HCT116 (cell line): ENCODE measurements at regions not wholly inside any gene's neighbourhood (a gene's known extent, or its start where the extent isn't known, plus 50 kb on each side); places are given as distances from the start of the nearest gene placed in this dataset.

Experiments used
- ATAC-seq: fragments of 200-7000 bp; cut with Tn5 transposase; 2 replicates; pipeline ENCODE4 v1.9.1; 2020; ENCODE audit warnings: mild to moderate bottlenecking, moderate library complexity
- BruUV-seq: library from RNA; stranded (reverse); fragments of 400-500 nt; replicated peaks from 2 replicates; lab custom pipeline; 2021; lab: Mats Ljungman, UMichigan
- CTCF ChIA-PET: fragments of 300-600 bp; sonication (Branson Sonifier 250); formaldehyde crosslinking; loops from one replicate; lab custom pipeline; 2021; ENCODE audit warnings: antibody characterized with exemption; lab: Charles Lee
- POLR2A ChIA-PET: fragments of 300-600, 350-600 bp; sonication (Branson Sonifier 250); formaldehyde crosslinking; loops from one replicate; lab custom pipeline; 2021; ENCODE audit warnings: antibody characterized with exemption; lab: Charles Lee
- RAD21 ChIA-PET, 2 experiments: fragments of 300-600 bp; sonication (Branson Sonifier 250); formaldehyde crosslinking; loops; one replicate each; lab custom pipeline; 2023; ENCODE audit warnings: low total read pairs in 2 of 2; ENCODE audit not compliant: uncharacterized antibody in 2 of 2, unreplicated experiment in 2 of 2, low non-redundant PET in 1 of 2; lab: Charles Lee
- DNase-seq: peaks from one replicate; pipeline ENCODE4 v3.0.0-alpha.2; 2010; ENCODE audit warnings: low read depth, low spot score
- H2AFZ ChIP-seq: fragments of 200-600 bp; shearing (Covaris generic), sonication (generic); 2 replicates; pipeline ENCODE4 v1.6.1; 2017; ENCODE audit warnings: low read depth, mixed run types, mixed read lengths, antibody characterized with exemption, low read length; ENCODE audit not compliant: poor library complexity, severe bottlenecking
- H3K27ac ChIP-seq: 2 replicates; pipeline ENCODE4 v1.5.1; 2012; ENCODE audit warnings: low read depth, low read length
- H3K27me3 ChIP-seq: fragments of 200-600 bp; sonication (generic); 2 replicates; pipeline ENCODE4 v1.6.1; 2016; ENCODE audit warnings: mixed run types, low read length, mixed read lengths; ENCODE audit not compliant: insufficient read depth
- H3K36me3 ChIP-seq, 2 experiments: fragments of 200-500 bp in 1 of 2; fragments of 200-600 bp in 1 of 2; sonication (Bioruptor generic) in 1 of 2; sonication (generic) in 1 of 2; 2 replicates each; pipeline versions ENCODE4 v1.5.1 to v1.6.1; 2014 to 2016; ENCODE audit warnings: low read length in 2 of 2, inconsistent platforms in 1 of 2, mixed read lengths in 1 of 2, mixed run types in 1 of 2; ENCODE audit not compliant: insufficient read depth in 2 of 2, control insufficient read depth in 1 of 2
- H3K4me1 ChIP-seq, 2 experiments: fragments of 200-600 bp in 1 of 2; sonication (generic) in 1 of 2; 2 replicates each; pipeline versions ENCODE4 v1.5.1 to v1.6.1; 2012 to 2017; ENCODE audit warnings: low read length in 2 of 2, inconsistent platforms in 1 of 2, mild to moderate bottlenecking in 1 of 2, mixed read lengths in 1 of 2, mixed run types in 1 of 2, moderate library complexity in 1 of 2; ENCODE audit not compliant: insufficient read depth in 2 of 2, control insufficient read depth in 1 of 2
- H3K4me2 ChIP-seq: fragments of 200-600 bp; sonication (generic); 2 replicates; pipeline ENCODE4 v1.6.1; 2017; ENCODE audit warnings: mixed run types, low read length, mixed read lengths
- H3K4me3 ChIP-seq, 2 experiments: fragments of 200-600 bp in 1 of 2; sonication (generic) in 1 of 2; replicated peaks in 1 of 2; 2 replicates each; pipeline ENCODE4 v1.5.1; 2011 to 2016; ENCODE audit warnings: low read length in 2 of 2, control low read depth in 1 of 2, low read depth in 1 of 2, mild to moderate bottlenecking in 1 of 2, mixed read lengths in 1 of 2, mixed run types in 1 of 2
- H3K79me2 ChIP-seq: fragments of 200-600 bp; sonication (generic); 2 replicates; pipeline ENCODE4 v1.6.1; 2017; ENCODE audit warnings: mild to moderate bottlenecking, mixed run types, low read length, moderate library complexity, mixed read lengths; ENCODE audit not compliant: insufficient read depth
- H3K9ac ChIP-seq: fragments of 200-600 bp; sonication (generic); 2 replicates; pipeline ENCODE4 v1.6.1; 2016; ENCODE audit warnings: low read length, mixed read lengths
- H3K9me2 ChIP-seq: fragments of 200-600 bp; sonication (generic), shearing (Covaris generic); 2 replicates; pipeline ENCODE4 v1.6.1; 2017; ENCODE audit warnings: mixed run types, mild to moderate bottlenecking, moderate library complexity; ENCODE audit not compliant: insufficient read depth
- H3K9me3 ChIP-seq, 2 experiments: fragments of 200-500 bp in 1 of 2; fragments of 200-600 bp in 1 of 2; sonication (Bioruptor generic) in 1 of 2; sonication (generic) in 1 of 2; 2 replicates each; pipeline ENCODE4 v1.6.1; 2014 to 2017; ENCODE audit warnings: low read length in 2 of 2, mixed read lengths in 2 of 2, inconsistent platforms in 1 of 2, low read depth in 1 of 2, mild to moderate bottlenecking in 1 of 2, mixed run types in 1 of 2, moderate library complexity in 1 of 2; ENCODE audit not compliant: control insufficient read depth in 1 of 2, insufficient read depth in 1 of 2
- H4K20me1 ChIP-seq: fragments of 200-600 bp; sonication (generic), shearing (Covaris generic); 2 replicates; pipeline ENCODE4 v1.6.1; 2017; ENCODE audit warnings: mixed run types, mild to moderate bottlenecking, moderate library complexity; ENCODE audit not compliant: insufficient read depth
- CBX3 ChIP-seq: IDR thresholded peaks from 2 replicates; pipeline ENCODE4 v1.6.1; 2012; ENCODE audit warnings: low read depth
- EGR1 ChIP-seq: IDR thresholded peaks from 2 replicates; pipeline ENCODE4 v1.6.1; 2012; ENCODE audit warnings: low read depth
- ELF1 ChIP-seq: IDR thresholded peaks from 2 replicates; pipeline ENCODE4 v1.6.1; 2012; ENCODE audit warnings: low read depth, borderline replicate concordance
- EZH2 ChIP-seq: fragments of 200-600 bp; sonication (generic); IDR thresholded peaks from 2 replicates; pipeline ENCODE4 v1.6.1; 2017; ENCODE audit warnings: antibody characterized with exemption, mixed run types
- FOSL1 ChIP-seq: IDR thresholded peaks from 2 replicates; pipeline ENCODE4 v1.6.1; 2012; ENCODE audit warnings: low read depth
- JUND ChIP-seq: IDR thresholded peaks from 2 replicates; pipeline ENCODE4 v1.6.1; 2012
- SIN3A ChIP-seq: IDR thresholded peaks from 2 replicates; pipeline ENCODE4 v1.6.1; 2012; ENCODE audit warnings: low read depth
- SRF ChIP-seq: IDR thresholded peaks from 2 replicates; pipeline ENCODE4 v1.6.1; 2012; ENCODE audit warnings: low read depth
- YY1 ChIP-seq: IDR thresholded peaks from 2 replicates; pipeline ENCODE4 v1.6.1; 2011; ENCODE audit warnings: low read length, low read depth, moderate library complexity, mild to moderate bottlenecking; ENCODE audit not compliant: insufficient replicate concordance; ENCODE audit errors: extremely low read depth
- ZNF274 ChIP-seq: fragments of 200-500 bp; sonication (Bioruptor generic); IDR thresholded peaks from 2 replicates; pipeline ENCODE4 v1.6.1; 2014; ENCODE audit warnings: mild to moderate bottlenecking, low read depth, low read length, inconsistent platforms
- intact Hi-C: fragments of 100-400 bp; cut with micrococcal nuclease; formaldehyde crosslinking; loops from 2 replicates; pipeline ENCODE4 v1.10.0; 2022
- TF ChIP-seq, protein P1 (sequence below): IDR thresholded peaks from 2 replicates; pipeline ENCODE4 v1.6.1; 2012
- TF ChIP-seq, protein P2 (sequence below): IDR thresholded peaks from 2 replicates; pipeline ENCODE4 v1.6.1; 2011; ENCODE audit warnings: mild to moderate bottlenecking, low read length, moderate library complexity; ENCODE audit not compliant: insufficient replicate concordance; ENCODE audit errors: extremely low read depth
- TF ChIP-seq, protein P3 (sequence below), 3 experiments: fragments of 200-600 bp in 1 of 3; sonication (generic) in 1 of 3; IDR thresholded peaks in 2 of 3; conservative IDR thresholded peaks in 1 of 3; 2 replicates each; pipeline ENCODE4 v1.5.1; 2012 to 2017; ENCODE audit warnings: low read depth in 2 of 3, low read length in 2 of 3, antibody characterized with exemption in 1 of 3, borderline replicate concordance in 1 of 3, control low read depth in 1 of 3, mild to moderate bottlenecking in 1 of 3, mixed read lengths in 1 of 3, mixed run types in 1 of 3, moderate library complexity in 1 of 3; ENCODE audit not compliant: insufficient read depth in 1 of 3

DNA sequence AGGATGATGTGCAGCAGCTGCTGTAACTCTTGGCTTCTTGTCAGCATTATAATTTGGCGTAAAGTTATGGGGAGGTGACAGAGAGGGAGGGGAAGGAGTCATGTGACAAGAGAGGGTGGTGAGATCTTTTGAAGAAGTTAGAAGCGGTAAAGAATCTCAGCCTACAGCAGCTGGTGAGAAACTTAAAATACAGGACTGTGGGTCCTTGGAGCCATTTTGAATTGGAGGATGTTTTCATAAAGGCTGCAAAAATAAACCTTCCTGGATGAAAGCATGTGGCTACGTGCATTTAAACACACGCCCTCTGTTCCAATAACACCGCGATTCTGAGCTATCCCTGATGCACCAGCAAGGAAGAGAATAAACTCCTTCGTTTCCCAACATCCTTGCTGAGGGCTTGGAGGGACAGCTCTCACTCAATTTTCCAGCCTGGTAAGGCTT is 133.7 kb downstream of the TMEM30B start:
- no peaks in the 10 kb centered on the region for H3K9me2 ChIP-seq
- no peak overlapping the region for H3K4me3 ChIP-seq
- peak overlapping the region; percentile 54 for H3K27ac ChIP-seq
- DNase-seq, result no peak
- H2AFZ ChIP-seq, result peak overlapping the region; percentile 93
- no peaks in the 10 kb centered on the region for H3K79me2 ChIP-seq
- peak overlapping the region; percentile 44 for H3K9ac ChIP-seq
- peaks cover 15 to 25% of the 10 kb centered on the region in 2 experiments; a peak in 3 of 4 replicates for H3K4me1 ChIP-seq
- POLR2A ChIA-PET, result interaction anchor here (0.9 kb wide), 1 partner anchor 30 kb away, joined by 3 read pairs; no protein-coding TSS in a partner anchor
- no peaks in the 10 kb centered on the region for H3K27me3 ChIP-seq
- TF ChIP-seq SRF (no peak), YY1 (no peak)
- TF ChIP-seq, all 23 proteins: peak for 0
- RAD21 ChIA-PET, result interaction anchor here (0.6 kb wide), 2 partner anchors 13 to 76 kb away, joined by 3 read pairs; no protein-coding TSS in a partner anchor
- intact Hi-C loops, result no loop called here
- Histone ChIP-seq H3K36me3 (no peaks in the 10 kb centered on the region), H4K20me1 (no peaks in the 10 kb centered on the region), H3K4me2 (peak overlapping the region; percentile 57; the same call in 1 of the 2 replicates), H3K9me3 (peaks cover 0 to 16% of the 10 kb centered on the region in 2 experiments; a peak in 1 of 4 replicates)
- 0 out of 2 replicates have a peak, but pooled peaks have one; percentile 3 for ATAC-seq
- CTCF ChIA-PET, result no interaction called here
- no TSS peak for BruUV-seq

DNA sequence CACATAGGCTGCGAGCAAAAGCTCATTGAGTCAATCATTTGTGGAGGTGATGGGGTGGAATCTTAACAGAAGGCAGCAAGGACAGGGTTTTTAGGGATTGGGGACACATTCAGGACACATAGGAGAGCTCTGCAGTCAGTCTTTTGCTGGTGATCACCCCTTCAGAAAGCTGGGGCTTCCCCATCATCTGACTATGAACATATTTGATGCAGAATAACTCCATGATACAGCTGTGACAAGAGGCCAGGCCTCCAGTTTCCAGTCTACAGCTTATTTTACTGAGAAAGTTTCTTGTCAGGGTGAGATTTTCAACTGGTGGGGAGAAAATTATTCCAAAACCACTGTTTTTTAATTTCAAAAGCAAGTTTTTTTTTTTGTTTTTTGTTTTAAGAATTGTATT is 134.2 kb downstream of the TMEM30B start:
- Histone ChIP-seq H3K27ac (no peak overlapping the region; the same call in 1 of the 2 replicates), H3K9ac (no peak overlapping the region), H3K27me3 (no peaks in the 10 kb centered on the region), H2AFZ (peak overlapping the region; percentile 93), H4K20me1 (no peaks in the 10 kb centered on the region), H3K4me1 (peaks cover 15 to 25% of the 10 kb centered on the region in 2 experiments; a peak in 3 of 4 replicates), H3K36me3 (no peaks in the 10 kb centered on the region), H3K9me3 (peaks cover 0 to 16% of the 10 kb centered on the region in 2 experiments; a peak in 1 of 4 replicates), H3K4me3 (no peak overlapping the region), H3K9me2 (no peaks in the 10 kb centered on the region), H3K79me2 (no peaks in the 10 kb centered on the region), H3K4me2 (no peak overlapping the region)
- CTCF ChIA-PET, result no interaction called here
- DNase-seq (no peak), ATAC-seq (no peak)
- RAD21 ChIA-PET, result interaction anchor here in 1 of 2 experiments (0.6 kb wide), 1 partner anchor 13 kb away, joined by 3 read pairs; no protein-coding TSS in a partner anchor
- no TSS peak for BruUV-seq
- POLR2A ChIA-PET, result interaction anchor here (0.9 kb wide), 1 partner anchor 30 kb away, joined by 3 read pairs; no protein-coding TSS in a partner anchor
- intact Hi-C loops, result no loop called here
- TF ChIP-seq ZNF274 (no peak), SRF (no peak), FOSL1 (no peak), ELF1 (no peak), CBX3 (no peak), EZH2 (no peak), EGR1 (no peak), SIN3A (no peak), JUND (no peak), YY1 (no peak)
- TF ChIP-seq, protein P1, sequence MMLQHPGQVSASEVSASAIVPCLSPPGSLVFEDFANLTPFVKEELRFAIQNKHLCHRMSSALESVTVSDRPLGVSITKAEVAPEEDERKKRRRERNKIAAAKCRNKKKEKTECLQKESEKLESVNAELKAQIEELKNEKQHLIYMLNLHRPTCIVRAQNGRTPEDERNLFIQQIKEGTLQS, result no peak
- TF ChIP-seq, protein P2, sequence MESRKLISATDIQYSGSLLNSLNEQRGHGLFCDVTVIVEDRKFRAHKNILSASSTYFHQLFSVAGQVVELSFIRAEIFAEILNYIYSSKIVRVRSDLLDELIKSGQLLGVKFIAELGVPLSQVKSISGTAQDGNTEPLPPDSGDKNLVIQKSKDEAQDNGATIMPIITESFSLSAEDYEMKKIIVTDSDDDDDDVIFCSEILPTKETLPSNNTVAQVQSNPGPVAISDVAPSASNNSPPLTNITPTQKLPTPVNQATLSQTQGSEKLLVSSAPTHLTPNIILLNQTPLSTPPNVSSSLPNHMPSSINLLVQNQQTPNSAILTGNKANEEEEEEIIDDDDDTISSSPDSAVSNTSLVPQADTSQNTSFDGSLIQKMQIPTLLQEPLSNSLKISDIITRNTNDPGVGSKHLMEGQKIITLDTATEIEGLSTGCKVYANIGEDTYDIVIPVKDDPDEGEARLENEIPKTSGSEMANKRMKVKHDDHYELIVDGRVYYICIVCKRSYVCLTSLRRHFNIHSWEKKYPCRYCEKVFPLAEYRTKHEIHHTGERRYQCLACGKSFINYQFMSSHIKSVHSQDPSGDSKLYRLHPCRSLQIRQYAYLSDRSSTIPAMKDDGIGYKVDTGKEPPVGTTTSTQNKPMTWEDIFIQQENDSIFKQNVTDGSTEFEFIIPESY, result no peak
- TF ChIP-seq, protein P3, sequence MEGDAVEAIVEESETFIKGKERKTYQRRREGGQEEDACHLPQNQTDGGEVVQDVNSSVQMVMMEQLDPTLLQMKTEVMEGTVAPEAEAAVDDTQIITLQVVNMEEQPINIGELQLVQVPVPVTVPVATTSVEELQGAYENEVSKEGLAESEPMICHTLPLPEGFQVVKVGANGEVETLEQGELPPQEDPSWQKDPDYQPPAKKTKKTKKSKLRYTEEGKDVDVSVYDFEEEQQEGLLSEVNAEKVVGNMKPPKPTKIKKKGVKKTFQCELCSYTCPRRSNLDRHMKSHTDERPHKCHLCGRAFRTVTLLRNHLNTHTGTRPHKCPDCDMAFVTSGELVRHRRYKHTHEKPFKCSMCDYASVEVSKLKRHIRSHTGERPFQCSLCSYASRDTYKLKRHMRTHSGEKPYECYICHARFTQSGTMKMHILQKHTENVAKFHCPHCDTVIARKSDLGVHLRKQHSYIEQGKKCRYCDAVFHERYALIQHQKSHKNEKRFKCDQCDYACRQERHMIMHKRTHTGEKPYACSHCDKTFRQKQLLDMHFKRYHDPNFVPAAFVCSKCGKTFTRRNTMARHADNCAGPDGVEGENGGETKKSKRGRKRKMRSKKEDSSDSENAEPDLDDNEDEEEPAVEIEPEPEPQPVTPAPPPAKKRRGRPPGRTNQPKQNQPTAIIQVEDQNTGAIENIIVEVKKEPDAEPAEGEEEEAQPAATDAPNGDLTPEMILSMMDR (IDR thresholded peaks at IDR 0.05 in 2 of 3, conservative IDR thresholded peaks at IDR 0.05 in 1 of 3; ENCODE audit: borderline replicate concordance in 1 of 3, insufficient read depth in 1 of 3, low read depth in 2 of 3, low read length in 2 of 3), result no peak
